Dendritic cell treated with granulocyte-macrophage colony-stimulating factor and Interleukin-4, amounts not matched to agents 40 ng/mL and 50 ng/mL, for 4 days (primary cell): ENCODE measurements at regions not wholly inside any gene's neighbourhood (a gene's known extent, or its start where the extent isn't known, plus 50 kb on each side); places are given as distances from the start of the nearest gene placed in this dataset.

ENCODE experiments used
- H3K27ac Mint-ChIP-seq: one replicate; pipeline ENCODE4 v1.8.0; 2022; ENCODE audit warnings: mild to moderate bottlenecking, mixed read lengths
- H3K27me3 Mint-ChIP-seq: one replicate; pipeline ENCODE4 v1.8.0; 2022; ENCODE audit warnings: mild to moderate bottlenecking, mixed read lengths
- H3K36me3 Mint-ChIP-seq: one replicate; pipeline ENCODE4 v1.8.0; 2022; ENCODE audit warnings: low read depth, mixed read lengths
- H3K4me1 Mint-ChIP-seq: one replicate; pipeline ENCODE4 v1.8.0; 2022; ENCODE audit warnings: low read depth, mixed read lengths
- H3K4me3 Mint-ChIP-seq: one replicate; pipeline ENCODE4 v1.8.0; 2022; ENCODE audit warnings: mild to moderate bottlenecking, moderate library complexity, mixed read lengths
- H3K9me3 Mint-ChIP-seq: one replicate; pipeline ENCODE4 v1.8.0; 2022; ENCODE audit warnings: mixed read lengths
- intact Hi-C: fragments of 100-400 bp; cut with micrococcal nuclease; formaldehyde crosslinking; loops from one replicate; pipeline ENCODE4 v1.15.0; 2022

DNA sequence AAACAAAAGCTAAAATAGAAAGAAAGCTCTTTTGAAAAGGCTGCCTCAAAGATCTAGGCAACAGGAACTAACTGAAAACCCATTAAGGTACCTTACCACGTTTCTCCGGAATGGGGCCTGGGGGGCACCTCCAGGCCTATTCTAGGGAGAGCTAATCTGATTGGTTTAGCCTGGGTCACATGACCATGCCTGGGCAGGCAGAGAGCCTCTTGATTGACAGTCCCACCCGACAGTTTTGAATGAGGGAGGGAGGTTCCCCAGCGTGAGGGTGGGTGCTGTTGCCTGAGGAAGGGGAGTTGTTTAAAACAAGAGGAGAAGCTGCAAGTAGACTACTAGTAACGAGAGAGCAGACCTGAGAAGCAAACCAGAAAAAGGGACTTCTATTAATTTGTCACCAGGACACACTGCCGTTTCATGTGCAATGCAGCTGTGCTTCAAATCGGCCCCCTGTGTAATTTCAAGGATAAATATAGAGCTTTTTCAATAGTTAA lies 143.4 kb upstream of the HS3ST2 start:
- Mint-ChIP-seq H3K36me3 (no peaks in the 10 kb centered on the region), H3K9me3 (no peaks in the 10 kb centered on the region)

GRCh38 chr16:22671301-22672076 lies 142.5 kb upstream of the HS3ST2 start:
- Mint-ChIP-seq H3K4me1 (no peaks in the 10 kb centered on the region), H3K4me3 (no peak overlapping the region), H3K36me3 (no peaks in the 10 kb centered on the region), H3K9me3 (no peaks in the 10 kb centered on the region), H3K27ac (no peak overlapping the region), H3K27me3 (no peaks in the 10 kb centered on the region)
- intact Hi-C loops = no loop called here

More for the DNA sequence above, 143.4 kb upstream of the HS3ST2 start:
- Mint-ChIP-seq H3K27me3 (no peaks in the 10 kb centered on the region), H3K27ac (no peak overlapping the region), H3K4me1 (no peaks in the 10 kb centered on the region), H3K4me3 (no peak overlapping the region)
- intact Hi-C loops = no loop called here

DNA sequence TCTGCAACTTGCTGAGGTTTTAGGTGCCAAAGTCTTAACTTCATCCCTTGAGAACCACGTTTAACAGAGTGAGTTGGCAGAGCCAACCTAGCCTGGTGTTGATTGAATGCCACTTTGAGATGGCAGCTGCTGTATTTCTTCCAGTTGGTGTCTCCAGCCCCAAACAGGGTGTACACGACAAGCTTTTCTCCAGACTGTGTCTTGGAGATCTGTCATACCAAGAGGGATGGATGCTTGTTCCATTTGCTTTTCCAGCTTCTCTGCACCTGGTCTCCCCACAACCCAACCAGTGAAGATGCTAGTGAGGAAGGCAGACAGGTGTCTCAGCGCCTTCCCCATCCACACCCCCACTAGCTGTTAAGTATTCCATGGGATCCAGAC lies 141.1 kb upstream of the HS3ST2 start:
- Mint-ChIP-seq H3K4me1 (no peaks in the 10 kb centered on the region), H3K4me3 (no peak overlapping the region), H3K36me3 (no peaks in the 10 kb centered on the region), H3K27me3 (peaks cover 4% of the 10 kb centered on the region), H3K9me3 (no peaks in the 10 kb centered on the region), H3K27ac (no peak overlapping the region)
- intact Hi-C loops = no loop called here

DNA sequence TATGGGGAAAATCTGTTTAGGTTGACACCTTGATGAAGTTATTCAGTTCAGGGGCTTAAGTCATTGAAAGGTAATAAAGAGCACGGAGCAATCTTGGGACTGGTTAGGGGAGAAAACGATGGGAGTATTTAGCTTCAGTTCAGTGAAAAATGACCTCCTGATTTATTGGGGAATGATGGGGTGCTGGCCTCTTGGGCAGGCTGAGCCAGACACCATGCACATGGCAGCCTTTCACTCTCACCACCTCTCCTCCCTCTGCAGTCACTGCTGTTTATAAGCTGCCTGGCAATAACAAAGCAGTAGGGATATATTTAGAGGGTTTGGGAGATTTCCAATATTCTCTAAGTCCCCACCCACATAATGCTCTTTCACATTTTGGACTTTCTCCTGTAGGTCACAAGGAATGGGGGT lies 140.5 kb upstream of the HS3ST2 start:
- no peaks in the 10 kb centered on the region for H3K36me3 Mint-ChIP-seq
- no peaks in the 10 kb centered on the region for H3K4me1 Mint-ChIP-seq

DNA sequence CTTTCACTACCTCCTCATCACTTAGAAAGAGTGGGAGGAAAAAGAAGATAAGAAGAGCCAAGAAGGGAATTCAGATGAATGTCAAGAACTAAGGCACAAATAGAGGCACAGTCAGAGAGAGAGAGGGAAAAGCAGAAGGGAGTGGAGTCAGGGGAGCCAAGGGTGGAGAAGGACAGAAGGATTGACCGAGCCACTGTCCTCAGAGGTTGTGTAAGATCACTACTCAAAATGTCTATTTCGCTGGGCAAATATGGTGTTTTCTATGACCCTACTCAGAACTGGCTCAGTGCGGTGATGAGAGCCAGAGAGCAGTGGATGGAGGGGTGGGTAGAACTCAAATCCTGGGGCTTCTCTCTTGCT lies 139.2 kb upstream of the HS3ST2 start:
- no peaks in the 10 kb centered on the region for H3K36me3 Mint-ChIP-seq
- peaks cover 4% of the 10 kb centered on the region for H3K27me3 Mint-ChIP-seq
- no peaks in the 10 kb centered on the region for H3K9me3 Mint-ChIP-seq
- no peak overlapping the region for H3K27ac Mint-ChIP-seq
- intact Hi-C loops = no loop called here
- no peak overlapping the region for H3K4me3 Mint-ChIP-seq
- H3K4me1 Mint-ChIP-seq = no peaks in the 10 kb centered on the region

More for the DNA sequence above, 140.5 kb upstream of the HS3ST2 start:
- H3K9me3 Mint-ChIP-seq = no peaks in the 10 kb centered on the region
- H3K27ac Mint-ChIP-seq = no peak overlapping the region
- peaks cover 4% of the 10 kb centered on the region for H3K27me3 Mint-ChIP-seq
- intact Hi-C loops = no loop called here
- no peak overlapping the region for H3K4me3 Mint-ChIP-seq

DNA sequence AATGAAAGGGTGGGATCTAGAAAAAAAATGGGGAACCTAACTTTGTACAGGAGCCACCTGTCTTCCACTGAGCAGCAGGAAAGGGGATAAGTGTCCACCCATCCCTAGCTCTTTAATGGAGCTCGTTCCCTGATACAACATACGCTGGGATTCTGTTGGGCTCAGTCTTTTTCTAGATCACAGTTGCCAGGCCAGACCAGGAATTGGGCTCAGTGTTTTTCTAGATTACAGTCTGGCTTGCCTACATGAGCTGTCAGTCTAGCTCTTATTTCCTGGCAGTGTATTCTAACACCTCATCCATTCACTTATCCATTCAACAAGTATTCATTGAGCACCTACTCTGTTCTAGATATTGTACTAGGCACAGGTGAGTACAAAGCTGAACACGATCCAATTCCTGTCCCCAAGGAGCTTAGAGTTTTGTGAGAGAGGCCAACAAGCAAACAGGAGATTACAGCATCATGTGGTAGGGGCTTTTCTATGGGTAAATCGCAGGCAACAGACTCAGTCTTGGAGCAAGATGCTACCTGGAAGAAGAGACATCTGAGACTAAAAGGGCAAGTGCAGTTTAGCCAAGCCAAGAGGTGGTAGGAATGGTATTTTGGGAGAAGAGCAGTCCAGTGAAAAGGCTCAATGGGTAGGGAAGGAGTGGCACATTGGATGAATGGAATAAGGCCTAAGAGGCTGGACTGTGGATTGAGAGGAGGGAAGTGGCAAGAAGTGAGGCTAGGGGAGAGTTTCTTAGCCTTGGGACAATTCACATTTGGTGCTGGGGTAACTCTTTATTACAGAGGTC lies 138.0 kb upstream of the HS3ST2 start:
- intact Hi-C loops = no loop called here

DNA sequence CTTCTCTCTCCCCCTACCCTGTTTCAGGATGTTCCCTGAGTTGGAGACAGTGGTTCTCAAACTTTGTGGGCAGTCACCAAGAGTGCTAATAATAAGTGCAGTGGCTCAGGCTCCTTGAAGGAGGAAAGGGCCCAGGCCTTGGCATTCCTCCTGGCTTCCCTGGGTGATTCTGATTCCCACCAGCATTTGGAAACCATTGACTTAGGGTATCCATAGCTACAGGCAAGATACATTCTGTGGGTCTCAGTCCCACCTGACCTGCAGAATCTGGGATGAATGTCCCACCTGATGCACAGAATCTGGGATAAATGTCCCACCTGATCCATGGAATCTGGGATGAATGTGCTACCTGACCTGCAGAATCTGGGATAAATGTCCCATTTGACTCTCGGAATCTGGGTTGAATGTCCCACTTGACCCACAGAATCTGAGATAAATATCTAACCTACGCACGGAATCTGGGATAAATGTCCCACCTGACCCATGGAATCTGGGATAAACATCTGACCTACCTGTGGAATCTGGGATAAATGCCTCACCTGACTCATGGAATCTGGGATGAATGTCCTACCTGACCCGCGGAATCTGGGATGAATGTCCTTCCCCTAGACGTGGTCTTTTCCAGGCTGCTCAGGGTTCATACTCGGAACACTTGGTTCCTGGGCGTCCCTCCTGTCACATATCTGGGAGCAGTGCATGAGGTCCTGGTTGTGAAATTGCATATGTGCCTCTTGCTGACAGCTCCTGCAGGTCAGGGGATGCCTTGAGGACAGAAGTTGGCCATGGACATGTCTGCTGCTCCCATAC lies 136.7 kb upstream of the HS3ST2 start:
- Mint-ChIP-seq H3K4me3 (no peak overlapping the region), H3K4me1 (no peaks in the 10 kb centered on the region), H3K36me3 (no peaks in the 10 kb centered on the region), H3K27me3 (peaks cover 16% of the 10 kb centered on the region), H3K9me3 (no peaks in the 10 kb centered on the region), H3K27ac (no peak overlapping the region)
- intact Hi-C loops = no loop called here

More for the DNA sequence above, 138.0 kb upstream of the HS3ST2 start:
- Mint-ChIP-seq H3K4me3 (no peak overlapping the region), H3K36me3 (no peaks in the 10 kb centered on the region), H3K27me3 (peaks cover 6% of the 10 kb centered on the region), H3K27ac (no peak overlapping the region), H3K9me3 (no peaks in the 10 kb centered on the region), H3K4me1 (no peaks in the 10 kb centered on the region)

DNA sequence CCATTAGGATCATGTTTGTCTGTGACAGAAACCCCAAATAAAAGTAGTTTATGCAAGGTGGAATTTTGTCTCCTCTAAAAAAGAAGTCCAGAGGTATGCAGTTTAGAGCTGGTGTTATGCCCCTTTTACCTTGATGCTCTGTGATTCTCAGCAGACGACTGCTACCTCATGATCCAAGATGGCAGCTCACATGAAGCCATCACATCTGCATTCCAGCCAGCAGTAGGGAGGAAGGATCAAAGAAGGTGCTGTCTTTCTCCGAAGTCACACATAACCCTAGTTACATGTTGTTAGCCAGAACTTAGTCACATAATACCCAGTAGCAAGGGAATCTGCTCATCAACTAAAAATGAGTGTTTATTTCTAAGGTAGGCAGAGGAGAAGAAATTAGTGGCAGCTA lies 135.7 kb upstream of the HS3ST2 start:
- no peaks in the 10 kb centered on the region for H3K4me1 Mint-ChIP-seq
- H3K36me3 Mint-ChIP-seq = no peaks in the 10 kb centered on the region
- intact Hi-C loops = no loop called here
- peaks cover 18% of the 10 kb centered on the region for H3K27me3 Mint-ChIP-seq
- no peaks in the 10 kb centered on the region for H3K9me3 Mint-ChIP-seq
- no peak overlapping the region for H3K4me3 Mint-ChIP-seq
- H3K27ac Mint-ChIP-seq = no peak overlapping the region

DNA sequence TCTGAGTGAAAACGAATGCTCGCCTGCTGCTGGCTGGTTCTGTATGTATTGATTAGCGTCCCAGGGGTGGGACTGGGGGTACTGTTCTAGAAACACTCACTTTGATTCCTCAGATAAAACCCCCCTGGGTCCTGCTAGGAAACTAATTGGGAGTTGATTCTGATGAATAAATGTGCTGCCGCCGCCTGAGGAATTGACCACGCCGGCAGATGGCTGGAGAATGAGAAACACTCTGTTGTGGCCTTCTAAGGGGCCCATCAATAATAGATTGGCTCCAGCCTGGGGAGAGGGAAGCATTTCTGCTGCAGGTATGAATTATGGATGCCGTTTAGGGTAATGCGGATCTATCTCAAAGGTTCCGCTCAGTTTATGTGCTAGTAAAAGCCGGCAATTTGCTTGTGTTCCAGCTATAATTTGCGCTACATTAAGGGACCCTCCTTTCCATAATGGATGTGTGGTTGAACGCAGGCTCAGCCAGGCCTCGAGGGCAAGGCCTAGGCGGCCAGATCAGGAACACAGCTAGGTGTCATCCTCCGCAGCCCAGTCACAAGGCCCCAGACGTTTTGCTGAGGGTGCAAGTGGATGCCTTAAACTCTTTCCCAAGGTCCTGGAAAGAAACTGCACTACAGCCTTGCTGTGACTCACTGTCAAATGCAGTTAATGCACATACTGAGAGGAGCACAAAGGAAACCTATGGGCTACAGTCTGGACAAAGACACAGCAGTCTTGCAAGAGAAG lies 132.2 kb upstream of the HS3ST2 start:
- H3K27ac Mint-ChIP-seq = no peak overlapping the region

GRCh38 chr16:22683258-22683657 lies 130.7 kb upstream of the HS3ST2 start:
- Mint-ChIP-seq H3K27ac (no peak overlapping the region), H3K9me3 (no peaks in the 10 kb centered on the region), H3K36me3 (no peaks in the 10 kb centered on the region), H3K4me3 (no peak overlapping the region), H3K27me3 (peaks cover 38% of the 10 kb centered on the region), H3K4me1 (peaks cover 15% of the 10 kb centered on the region)
- intact Hi-C loops = no loop called here

More for the DNA sequence above, 132.2 kb upstream of the HS3ST2 start:
- no peaks in the 10 kb centered on the region for H3K9me3 Mint-ChIP-seq
- H3K36me3 Mint-ChIP-seq = no peaks in the 10 kb centered on the region
- peaks cover 38% of the 10 kb centered on the region for H3K27me3 Mint-ChIP-seq
- H3K4me3 Mint-ChIP-seq = no peak overlapping the region
- H3K4me1 Mint-ChIP-seq = peaks cover 15% of the 10 kb centered on the region
- intact Hi-C loops = no loop called here

GRCh38 chr16:22683730-22684573 lies 130.0 kb upstream of the HS3ST2 start:
- H3K27me3 Mint-ChIP-seq = peaks cover 41% of the 10 kb centered on the region
- H3K9me3 Mint-ChIP-seq = no peaks in the 10 kb centered on the region
- no peak overlapping the region for H3K27ac Mint-ChIP-seq

GRCh38 chr16:22684574-22685458 lies 129.1 kb upstream of the HS3ST2 start:
- Mint-ChIP-seq H3K27ac (no peak overlapping the region), H3K4me3 (no peak overlapping the region), H3K36me3 (no peaks in the 10 kb centered on the region), H3K4me1 (peaks cover 15% of the 10 kb centered on the region), H3K9me3 (no peaks in the 10 kb centered on the region), H3K27me3 (peaks cover 41% of the 10 kb centered on the region)
- intact Hi-C loops = no loop called here

More at GRCh38 chr16:22683730-22684573, 130.0 kb upstream of the HS3ST2 start:
- intact Hi-C loops = no loop called here
- H3K36me3 Mint-ChIP-seq = no peaks in the 10 kb centered on the region
- H3K4me3 Mint-ChIP-seq = no peak overlapping the region
- peaks cover 15% of the 10 kb centered on the region for H3K4me1 Mint-ChIP-seq
